Effector CD8-positive, alpha-beta T cell (primary cell): ENCODE measurements at regions not wholly inside any gene's neighbourhood (a gene's known extent, or its start where the extent isn't known, plus 50 kb on each side); places are given as distances from the start of the nearest gene placed in this dataset.

ENCODE experiments used
- DNase-seq: peaks from one replicate; lab custom pipeline; 2025; lab: John Stamatoyannopoulos, UW

- DNase-seq, result no peak
Measured at GRCh38 chr2:8472545-8473323, 209.1 kb upstream of the ID2 start.

GRCh38 chr2:8475349-8476031 is 206.4 kb upstream of the ID2 start:
- no peak for DNase-seq

- DNase-seq, result no peak
Measured at GRCh38 chr2:8477552-8478470, 204.0 kb upstream of the ID2 start.

GRCh38 chr2:8478471-8478793 is 203.4 kb upstream of the ID2 start:
- no peak for DNase-seq

- DNase-seq, result no peak
Measured at GRCh38 chr2:8479298-8479697, 202.6 kb upstream of the ID2 start.

- no peak for DNase-seq
Measured at GRCh38 chr2:8480915-8481314, 200.9 kb upstream of the ID2 start.

- DNase-seq, result no peak
Measured at GRCh38 chr2:8481463-8482009, 200.3 kb upstream of the ID2 start.

GRCh38 chr2:8482432-8482831 is 199.4 kb upstream of the ID2 start:
- DNase-seq, result no peak

GRCh38 chr2:8484502-8485283 is 197.2 kb upstream of the ID2 start:
- DNase-seq, result no peak

GRCh38 chr2:8485736-8486135 is 196.1 kb upstream of the ID2 start:
- DNase-seq, result no peak

GRCh38 chr2:8486141-8486540 is 195.7 kb upstream of the ID2 start:
- DNase-seq, result no peak

GRCh38 chr2:8487461-8487932 is 194.4 kb upstream of the ID2 start:
- DNase-seq, result no peak

- peak; percentile 16 for DNase-seq
Measured at GRCh38 chr2:8488001-8488738, 193.7 kb upstream of the ID2 start.

GRCh38 chr2:8489221-8489620 is 192.6 kb upstream of the ID2 start:
- DNase-seq, result no peak

- no peak for DNase-seq
Measured at GRCh38 chr2:8489751-8490150, 192.1 kb upstream of the ID2 start.

GRCh38 chr2:8490166-8490721 is 191.6 kb upstream of the ID2 start:
- no peak for DNase-seq

- no peak for DNase-seq
Measured at GRCh38 chr2:8491296-8492027, 190.4 kb upstream of the ID2 start.

GRCh38 chr2:8494151-8494550 is 187.7 kb upstream of the ID2 start:
- DNase-seq, result no peak

- no peak for DNase-seq
Measured at GRCh38 chr2:8494589-8494988, 187.3 kb upstream of the ID2 start.
